ENCODE measurements at regions not wholly inside any gene's neighbourhood (a gene's known extent, or its start where the extent isn't known, plus 50 kb on each side); places are given as distances from the start of the nearest gene placed in this dataset.
"Not testable (repeated sequence)": the region's sequence is repeated elsewhere in the genome, so short reads cannot be mapped to it uniquely, and the experiment has no call there.

DNA sequence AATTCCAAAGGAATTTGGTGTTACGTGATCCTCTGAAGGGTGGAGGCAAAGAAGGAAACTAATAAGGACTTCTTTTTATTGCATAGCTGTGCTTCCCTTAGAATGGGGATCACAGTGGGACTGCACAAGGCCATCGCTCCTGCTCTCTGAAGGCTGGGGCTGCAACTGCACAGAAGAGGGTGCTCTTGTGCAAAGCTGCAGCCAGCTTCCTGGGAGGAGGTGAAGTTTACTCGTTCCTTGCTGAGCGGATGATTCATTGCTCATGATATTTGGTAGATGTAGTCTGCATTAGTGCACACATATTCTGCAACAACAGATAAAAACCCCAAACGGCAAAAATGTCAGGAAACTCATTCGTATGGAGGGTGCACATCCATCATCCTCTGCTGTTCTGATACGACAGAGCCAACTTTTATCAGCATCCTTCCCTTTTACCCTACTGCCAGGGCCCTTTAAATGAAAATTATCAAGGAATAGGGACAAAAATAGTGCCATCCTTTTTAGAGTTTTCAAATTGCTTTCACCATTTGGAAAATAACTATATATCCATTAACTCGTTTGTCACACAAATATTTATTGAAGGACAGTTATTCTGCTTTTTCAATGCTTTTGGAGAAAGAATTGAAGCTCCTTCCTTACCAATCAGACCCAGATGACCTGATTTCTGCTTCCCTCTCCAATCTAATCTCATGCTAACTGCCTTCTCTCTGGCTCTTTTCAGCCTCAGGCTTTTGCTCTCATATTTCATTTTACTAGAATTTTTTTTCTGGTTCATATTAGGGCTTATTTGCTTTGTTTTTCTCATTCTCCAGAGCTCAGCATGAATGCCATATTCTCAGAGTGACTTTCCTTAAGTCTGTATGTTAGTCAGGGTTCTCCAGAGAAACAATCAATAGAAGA, 263.6 kb downstream of the DUSP10 start:
- peak in 5 of 6 experiments; percentile 10 to 36 (median 21) for DNase-seq

GRCh38 chr1:221487781-221488524, 253.9 kb downstream of the DUSP10 start:
- DNase-seq = no peak

- no peak for DNase-seq
Measured at GRCh38 chr1:221488550-221488949, 253.3 kb downstream of the DUSP10 start.

DNA sequence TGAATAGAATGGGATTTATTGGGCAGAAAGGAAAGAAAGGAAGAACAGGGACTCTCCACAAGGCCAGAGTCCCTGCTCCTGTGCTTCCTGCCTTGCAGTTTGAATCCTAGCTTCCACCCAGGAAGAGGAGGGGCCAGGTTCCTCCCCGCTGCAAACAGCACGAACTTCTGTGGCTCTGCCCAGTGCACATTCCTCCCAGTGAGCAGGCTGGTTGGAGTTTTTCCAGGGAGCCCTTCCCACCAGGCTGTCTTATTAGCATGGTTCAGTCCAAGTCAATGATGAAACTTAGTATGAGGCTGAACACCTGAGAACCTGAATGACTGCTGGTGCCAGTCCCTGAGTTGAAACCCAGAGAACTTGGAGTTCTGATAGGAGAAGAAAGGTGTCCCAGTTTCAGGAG, 247.2 kb downstream of the DUSP10 start:
- DNase-seq = no peak

DNA sequence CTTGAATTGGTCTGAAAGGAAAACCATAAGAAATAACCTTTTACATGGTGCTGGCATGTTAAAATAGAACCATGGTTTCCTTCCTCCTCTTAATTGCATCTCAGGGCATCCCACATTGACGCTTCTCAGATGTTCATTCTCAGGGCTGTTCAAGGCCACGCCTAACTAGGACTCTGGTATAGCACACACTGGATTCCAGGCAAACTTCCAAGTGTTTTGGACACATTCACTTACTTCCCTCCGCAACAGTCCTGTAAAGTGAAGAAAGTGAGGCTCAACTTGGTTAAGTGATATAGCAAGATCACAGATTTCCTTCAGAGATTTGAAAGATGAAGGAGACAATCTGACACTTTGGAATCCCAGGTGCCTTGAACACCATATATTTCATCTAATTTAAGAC, 244.8 kb downstream of the DUSP10 start:
- no peak for DNase-seq

- no peak for DNase-seq
Measured at GRCh38 chr1:221503268-221503667, 238.6 kb downstream of the DUSP10 start.

- DNase-seq = no peak
Measured at GRCh38 chr1:221509575-221510355, 232.1 kb downstream of the DUSP10 start.

DNA sequence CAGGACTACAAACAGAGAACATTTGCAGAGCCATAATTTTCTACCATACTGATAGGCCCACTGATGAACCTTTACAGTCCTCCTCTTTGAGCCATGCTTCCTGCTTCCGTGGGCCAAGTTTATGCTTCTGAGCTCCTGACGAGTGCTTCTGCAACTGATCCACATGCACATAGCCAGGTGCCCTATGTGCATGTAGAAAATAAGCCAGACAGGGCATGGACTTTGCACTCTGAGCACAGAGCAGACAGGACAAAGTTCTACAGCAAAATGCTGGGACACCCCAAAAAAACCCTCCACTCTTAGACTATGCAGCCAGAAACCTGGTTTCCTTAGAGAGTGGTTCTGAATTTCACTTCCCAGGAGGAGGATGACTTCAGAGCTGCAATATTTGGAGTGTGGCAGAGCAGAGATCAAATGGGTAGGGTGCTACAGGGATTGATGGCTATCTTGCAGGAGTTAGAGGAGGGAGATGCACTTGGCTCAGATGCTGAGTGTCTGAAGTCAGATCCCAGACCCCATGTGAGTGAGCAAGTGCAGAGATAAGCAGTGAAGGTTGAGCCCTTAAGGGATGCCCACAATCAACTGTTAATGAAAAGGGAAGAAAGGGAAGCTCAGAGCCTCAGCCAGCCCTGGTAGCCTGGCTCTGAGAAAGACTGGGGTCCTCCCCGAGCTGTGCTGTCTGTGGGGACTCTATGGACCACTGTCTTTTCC, 230.9 kb downstream of the DUSP10 start:
- no peak for DNase-seq

DNA sequence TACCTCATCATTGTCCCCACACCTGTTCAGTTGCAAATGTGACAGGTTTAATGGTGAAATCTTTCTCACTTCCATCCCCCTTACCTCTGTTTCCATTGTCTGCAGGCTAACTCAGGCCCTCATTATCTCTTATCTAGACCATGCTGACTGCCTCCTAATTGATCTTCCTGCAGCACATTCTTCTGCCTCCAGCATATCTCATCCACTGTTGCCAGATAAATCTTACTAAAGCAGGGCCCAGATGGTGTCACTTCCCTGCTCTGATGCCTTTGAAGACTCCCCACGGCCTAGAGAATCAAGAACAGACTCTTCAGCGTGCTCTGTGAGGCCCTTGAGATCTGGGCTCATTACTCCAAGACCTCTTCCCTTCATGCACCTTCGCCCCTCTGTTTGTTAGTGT, 230.1 kb downstream of the DUSP10 start:
- no peak for DNase-seq

DNA sequence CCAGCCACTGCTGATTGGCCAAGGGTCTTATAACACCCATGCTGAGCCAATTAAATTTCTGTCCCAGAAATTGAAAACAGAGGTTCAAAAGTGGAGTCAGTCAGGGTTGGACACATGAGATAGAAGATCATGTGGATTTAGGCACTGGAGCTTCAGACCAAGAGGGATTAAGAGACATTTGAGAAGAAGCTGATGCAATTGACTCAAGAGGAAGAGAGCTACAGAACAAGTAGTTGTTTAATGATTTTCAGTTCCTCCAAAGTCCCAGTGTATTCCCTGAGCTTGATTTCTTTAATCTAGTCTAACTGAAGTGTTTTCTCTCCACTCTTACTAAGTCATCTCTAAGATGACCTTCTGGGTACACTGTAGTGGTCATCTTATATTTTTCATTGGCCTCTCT, 227.1 kb downstream of the DUSP10 start:
- DNase-seq = no peak

- no peak for DNase-seq
Measured at GRCh38 chr1:221515496-221515895, 226.4 kb downstream of the DUSP10 start.

- DNase-seq = no peak
Measured at GRCh38 chr1:221517961-221518360, 223.9 kb downstream of the DUSP10 start.

DNA sequence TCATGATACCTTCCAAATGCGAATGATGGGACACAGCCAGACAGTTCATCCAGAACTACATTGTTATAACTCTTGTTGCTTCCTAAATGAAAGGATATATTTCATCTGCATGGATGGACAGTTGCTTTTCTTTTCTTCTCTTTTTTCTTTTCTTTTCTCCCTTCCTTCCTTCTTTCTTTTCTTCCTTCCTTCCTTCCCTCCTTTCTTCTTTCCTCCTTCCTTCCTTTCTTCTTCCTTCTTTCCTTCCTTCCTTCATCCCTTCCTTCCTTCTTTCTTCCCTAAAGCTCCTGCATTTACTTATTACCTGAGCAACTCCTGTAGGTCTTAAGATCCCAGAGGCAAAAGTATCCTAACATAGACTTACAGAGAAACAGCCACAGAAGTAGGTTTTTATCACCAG, 221.6 kb downstream of the DUSP10 start:
- no peak for DNase-seq

- no peak for DNase-seq
Measured at GRCh38 chr1:221521686-221522085, 220.2 kb downstream of the DUSP10 start.

DNA sequence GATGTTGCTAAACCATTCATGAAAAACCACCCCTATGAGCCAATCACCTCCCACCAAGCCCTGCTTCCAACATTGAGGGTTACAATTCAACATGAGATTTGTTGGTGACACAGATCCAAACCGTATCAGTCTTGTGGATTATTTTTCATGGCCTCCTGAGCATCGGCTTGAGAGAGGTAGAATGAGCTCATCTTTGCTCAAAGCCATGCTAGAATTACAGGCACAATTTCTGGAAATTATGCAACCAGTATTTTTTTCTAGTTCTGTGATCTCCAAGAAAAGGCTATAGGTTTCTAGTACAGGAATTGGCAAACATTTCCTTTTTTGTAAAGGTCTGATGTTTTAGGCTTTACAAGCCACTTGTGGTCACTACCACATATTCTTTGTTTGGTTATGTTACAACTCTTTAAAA, 219.4 kb downstream of the DUSP10 start:
- no peak for DNase-seq

GRCh38 chr1:221525749-221526148, 216.1 kb downstream of the DUSP10 start:
- DNase-seq = no peak

GRCh38 chr1:221527302-221527701, 214.6 kb downstream of the DUSP10 start:
- no peak for DNase-seq

GRCh38 chr1:221527886-221528624, 213.8 kb downstream of the DUSP10 start:
- no peak for DNase-seq

DNA sequence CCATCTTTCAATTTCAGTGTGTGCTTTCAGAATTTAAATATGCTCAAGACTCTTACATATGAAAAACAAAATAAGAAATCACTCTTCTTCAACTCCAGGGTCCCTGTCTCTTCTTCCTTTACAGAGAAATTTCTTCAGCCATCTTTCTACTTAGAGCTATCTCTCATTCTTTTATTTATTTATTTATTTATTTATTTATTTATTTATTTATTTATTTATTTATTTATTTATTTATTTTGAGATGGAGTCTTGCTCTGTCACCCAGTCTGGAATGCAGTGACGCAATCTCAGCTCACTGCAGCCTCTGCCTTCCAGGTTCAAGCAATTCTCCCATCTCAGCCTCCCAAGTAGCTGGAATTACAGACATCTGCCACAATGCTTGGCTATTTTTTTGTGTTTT, 211.7 kb downstream of the DUSP10 start:
- not testable (repeated sequence) for DNase-seq

- DNase-seq = no peak
Measured at GRCh38 chr1:221530791-221531190, 211.1 kb downstream of the DUSP10 start.

DNA sequence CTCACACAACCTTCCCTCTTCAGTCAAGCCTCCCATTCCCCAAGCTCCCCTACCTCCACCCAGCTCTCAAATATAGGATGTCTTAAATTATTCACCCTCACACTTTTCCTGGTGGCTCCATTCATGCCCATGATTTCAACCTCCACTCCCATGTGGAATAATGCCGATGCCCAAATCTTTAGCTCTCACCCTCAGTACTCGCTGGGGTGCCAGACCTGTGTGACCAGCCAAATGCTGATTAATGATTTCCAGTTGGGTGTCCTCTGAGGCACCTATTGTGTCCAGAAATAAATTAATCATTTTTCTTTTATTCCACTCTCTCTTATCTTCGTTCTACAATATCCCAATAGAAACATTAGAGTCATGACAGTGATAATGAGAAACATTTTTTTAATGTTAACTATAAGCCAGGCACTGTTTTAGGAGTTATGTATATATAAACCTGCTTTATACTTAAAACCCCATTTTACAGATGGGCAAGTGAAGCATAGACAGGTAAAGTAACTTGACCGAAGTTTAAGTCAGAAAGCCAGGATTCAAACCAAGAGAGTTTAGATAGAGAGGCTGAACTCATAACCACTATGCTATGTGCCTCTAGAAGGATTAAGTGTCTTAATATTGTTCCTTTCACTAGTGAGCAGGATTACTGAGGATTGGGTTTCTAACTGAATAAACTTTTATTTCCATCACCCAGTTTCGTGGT, 209.7 kb downstream of the DUSP10 start:
- no peak for DNase-seq
